K562 (cell line): ENCODE measurements at regions not wholly inside any gene's neighbourhood (a gene's known extent, or its start where the extent isn't known, plus 50 kb on each side); places are given as distances from the start of the nearest gene placed in this dataset.

Experiments used
- ATAC-seq: fragments of 200-7000 bp; cut with Tn5 transposase; 3 replicates; pipeline ENCODE4 v1.9.1; 2020; ENCODE audit warnings: moderate library complexity
- BruUV-seq: library from RNA; stranded (reverse); fragments of 400-500 nt; replicated peaks from 2 replicates; lab custom pipeline; 2021; lab: Mats Ljungman, UMichigan
- CTCF ChIA-PET: fragments of 300-600 bp; formaldehyde crosslinking; extraction: SDS; loops from one replicate; lab custom pipeline; 2021; ENCODE audit warnings: low intra/inter-chr PET ratio; lab: Yijun Ruan, JAX
- POLR2A ChIA-PET: fragments of 300-600, 350-650 bp; sonication (Branson Sonifier 250); formaldehyde crosslinking; extraction: SDS; loops from one replicate; lab custom pipeline; 2021; ENCODE audit warnings: antibody characterized with exemption, inconsistent platforms; lab: Yijun Ruan, JAX
- DNase-seq, 4 experiments: peaks; one replicate each; pipeline versions ENCODE4 v3.0.0 to v3.0.0-alpha.2; 2011 to 2018; ENCODE audit warnings: low spot score in 3 of 4, mixed read lengths in 3 of 4; ENCODE audit errors: extremely low read depth in 1 of 4
- FAIRE-seq: peaks from 2 replicates; lab custom pipeline; 2011; peaks lifted over from hg19 to GRCh38; lab: Jason Lieb, UNC
- H2AFZ ChIP-seq: 2 replicates; pipeline ENCODE4 v1.6.0; 2011; ENCODE audit warnings: low read depth, low read length, control low read depth, inconsistent platforms
- H3K27ac ChIP-seq: fragments of 200-600 bp; 3 replicates; pipeline ENCODE4 v1.8.0; 2011; ENCODE audit warnings: low read depth, mild to moderate bottlenecking, control low read depth, inconsistent platforms, low read length, moderate library complexity, mixed read lengths; ENCODE audit errors: extremely low read depth
- H3K27me3 ChIP-seq, 2 experiments: fragments of 300-600 bp in 1 of 2; 2 replicates in 1 of 2; 3 replicates in 1 of 2; pipeline versions ENCODE4 v1.6.0 to v1.8.0; 2011; ENCODE audit warnings: inconsistent platforms in 2 of 2, low read length in 2 of 2, mild to moderate bottlenecking in 1 of 2, mixed read lengths in 1 of 2, moderate library complexity in 1 of 2; ENCODE audit not compliant: control insufficient read depth in 2 of 2, insufficient read depth in 2 of 2
- H3K36me3 ChIP-seq: fragments of 300-600 bp; 3 replicates; pipeline ENCODE4 v1.8.0; 2011; ENCODE audit warnings: mild to moderate bottlenecking, low read length, inconsistent platforms; ENCODE audit not compliant: control insufficient read depth, insufficient read depth
- H3K4me1 ChIP-seq, 2 experiments: fragments of 200-600 bp in 1 of 2; replicated peaks in 1 of 2; 2 replicates in 1 of 2; 3 replicates in 1 of 2; pipeline versions ENCODE4 v1.5.1 to v1.8.0; 2011; ENCODE audit warnings: inconsistent platforms in 2 of 2, low read length in 2 of 2, mild to moderate bottlenecking in 1 of 2, mixed read lengths in 1 of 2, moderate library complexity in 1 of 2; ENCODE audit not compliant: control insufficient read depth in 2 of 2, insufficient read depth in 2 of 2
- H3K4me2 ChIP-seq: 2 replicates; pipeline ENCODE4 v1.6.1; 2011; ENCODE audit warnings: low read length, control low read depth, inconsistent platforms, mixed read lengths; ENCODE audit not compliant: insufficient read depth
- H3K4me3 ChIP-seq: fragments of 200-600 bp; sonication (generic), shearing (Covaris generic); 2 replicates; pipeline ENCODE4 v1.5.1; 2016; ENCODE audit warnings: control low read depth, inconsistent platforms
- H3K79me2 ChIP-seq: fragments of 200-600 bp; 3 replicates; pipeline ENCODE4 v1.8.0; 2011; ENCODE audit warnings: low read length, inconsistent platforms; ENCODE audit not compliant: control insufficient read depth, insufficient read depth
- H3K9ac ChIP-seq, 2 experiments: 2 replicates each; pipeline versions ENCODE4 v1.6.0 to v1.6.1; 2011; ENCODE audit warnings: low read depth in 2 of 2, low read length in 2 of 2, control low read depth in 1 of 2, inconsistent platforms in 1 of 2, mild to moderate bottlenecking in 1 of 2, mixed read lengths in 1 of 2; ENCODE audit not compliant: insufficient read depth in 1 of 2
- H3K9me1 ChIP-seq: one replicate; pipeline ENCODE4 v1.6.0; 2011; ENCODE audit warnings: inconsistent platforms, mild to moderate bottlenecking, low read length, moderate library complexity; ENCODE audit not compliant: control insufficient read depth, insufficient read depth
- H3K9me3 ChIP-seq: replicated peaks from 2 replicates; pipeline ENCODE4 v1.5.1; 2011; ENCODE audit warnings: low read depth, low read length, inconsistent platforms; ENCODE audit not compliant: control insufficient read depth, insufficient read depth
- H4K20me1 ChIP-seq: replicated peaks from 2 replicates; pipeline ENCODE4 v1.6.1; 2011; ENCODE audit warnings: low read length, inconsistent platforms, mixed read lengths; ENCODE audit not compliant: control insufficient read depth, insufficient read depth
- ARHGAP35 ChIP-seq: fragments of 450-650 bp; IDR thresholded peaks from 2 replicates; pipeline ENCODE4 v1.6.1; 2018; ENCODE audit not compliant: partially characterized antibody
- CAMTA2 ChIP-seq: fragments of 250-450 bp; sonication (Bioruptor Pico); conservative IDR thresholded peaks from 2 replicates; pipeline ENCODE4 v1.5.1; 2022
- CCNT2 ChIP-seq: IDR thresholded peaks from 2 replicates; pipeline ENCODE4 v1.6.1; 2011; ENCODE audit warnings: borderline replicate concordance, low read depth, mild to moderate bottlenecking, moderate library complexity, mixed read lengths, low read length; ENCODE audit not compliant: insufficient read length; ENCODE audit errors: extremely low read depth
- DDX20 ChIP-seq: fragments of 450-650 bp; IDR thresholded peaks from 2 replicates; pipeline ENCODE4 v1.6.1; 2016; ENCODE audit warnings: missing genetic modification characterization, low read depth, mild to moderate bottlenecking, missing compliant biosample characterization, moderate library complexity
- ELF2 ChIP-seq: fragments of 250-450 bp; sonication (Bioruptor Pico); IDR thresholded peaks from 2 replicates; pipeline ENCODE4 v1.5.0; 2021; ENCODE audit warnings: mild to moderate bottlenecking
- HNRNPUL1 ChIP-seq: fragments of 200-400 bp; formaldehyde crosslinking; IDR thresholded peaks from 2 replicates; pipeline ENCODE4 v1.6.1; 2017; ENCODE audit warnings: low read length
- KDM2B ChIP-seq: fragments of 250-450 bp; sonication (Bioruptor Pico); IDR thresholded peaks from 2 replicates; pipeline ENCODE4 v1.8.0; 2021; ENCODE audit warnings: mild to moderate bottlenecking, moderate library complexity
- ZNF143 ChIP-seq: sonication (generic); formaldehyde crosslinking; IDR thresholded peaks from 2 replicates; pipeline ENCODE4 v1.9.0; 2022; ENCODE audit warnings: mild to moderate bottlenecking, missing genetic modification reagents
- ZNF217 ChIP-seq: sonication (generic); formaldehyde crosslinking; IDR thresholded peaks from 2 replicates; pipeline ENCODE4 v1.8.0; 2022; ENCODE audit warnings: mild to moderate bottlenecking, missing genetic modification reagents
- ZNF445 ChIP-seq: fragments of 250-450 bp; sonication (Bioruptor Pico); IDR thresholded peaks from 2 replicates; pipeline ENCODE4 v1.4.0; 2020; ENCODE audit warnings: low read depth, mild to moderate bottlenecking, moderate library complexity
- ZNF644 ChIP-seq: fragments of 200-800 bp; sonication (Bioruptor generic); IDR thresholded peaks from 2 replicates; pipeline ENCODE4 v1.6.1; 2016; ENCODE audit warnings: low read depth, missing genetic modification characterization, missing compliant biosample characterization
- ZNF79 ChIP-seq: fragments of 250-450 bp; sonication (Bioruptor Pico); IDR thresholded peaks from 2 replicates; pipeline ENCODE4 v1.4.0; 2020; ENCODE audit warnings: low read depth, mild to moderate bottlenecking, moderate library complexity
- WGBS: fragments of 100-300 bp; shearing (Covaris generic); methylation state at CpG from one replicate; pipeline ENCODE4 v1.1.6; 2016; ENCODE audit warnings: low coverage, mixed read lengths; ENCODE audit not compliant: insufficient coverage; ENCODE audit errors: missing lambda C conversion rate; 5-methylcytosine and 5-hydroxymethylcytosine counted together
- in situ Hi-C: fragments of 300-500 bp; cut with MboI; formaldehyde crosslinking; loops from 4 replicates; pipeline ENCODE4 v1.15.0; 2018; ENCODE audit warnings: inconsistent platforms, mixed read lengths
- intact Hi-C: fragments of 100-400 bp; cut with micrococcal nuclease; formaldehyde crosslinking; loops from 2 replicates; pipeline ENCODE4 v1.14.2; 2022
- TF ChIP-seq, protein P1 (sequence below): fragments of 250-450 bp; sonication (Bioruptor Pico); IDR thresholded peaks from 2 replicates; pipeline ENCODE4 v1.8.0; 2021; ENCODE audit warnings: moderate library complexity, mild to moderate bottlenecking, inconsistent platforms
- TF ChIP-seq, protein P2 (sequence below), 2 experiments: fragments of 450-650 bp in 1 of 2; sonication (generic) in 1 of 2; formaldehyde crosslinking in 1 of 2; IDR thresholded peaks; 2 replicates each; pipeline versions ENCODE4 v1.7.1 to v1.9.0; 2016 to 2022; ENCODE audit warnings: inconsistent platforms in 1 of 2, mild to moderate bottlenecking in 1 of 2, missing genetic modification reagents in 1 of 2

DNA sequence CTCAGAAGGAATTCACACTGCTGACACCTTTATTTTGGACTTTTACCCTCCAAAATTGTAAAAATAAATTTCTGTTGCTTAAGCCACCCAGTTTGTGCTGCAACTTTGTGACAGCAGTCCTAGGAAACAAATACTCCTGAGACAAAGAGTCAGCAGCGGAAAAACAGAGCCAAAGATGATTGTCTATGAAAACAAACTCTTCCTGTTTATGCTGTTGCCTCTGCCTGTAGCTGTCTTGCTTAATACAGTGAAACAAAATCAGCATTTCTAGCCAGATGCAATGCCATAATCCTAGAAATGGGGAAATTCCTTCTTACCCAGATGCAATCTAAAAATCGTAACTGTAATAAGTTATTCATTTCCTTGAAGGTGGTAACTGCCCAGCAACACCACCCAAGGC lies 387.5 kb upstream of the ATP11B start:
- H3K4me1 ChIP-seq: no peaks in the 10 kb centered on the region
- no peaks in the 10 kb centered on the region for H3K27me3 ChIP-seq
- H3K36me3 ChIP-seq: no peaks in the 10 kb centered on the region
- H3K9me3 ChIP-seq: no peaks in the 10 kb centered on the region
- intact Hi-C loops (no loop called here), in situ Hi-C loops (no loop called here)
- ChIA-PET POLR2A (no interaction called here), CTCF (no interaction called here)
- H3K79me2 ChIP-seq: no peaks in the 10 kb centered on the region
- no peak for ATAC-seq
- peak overlapping the region; percentile 22; the same call in 1 of the 2 replicates for H2AFZ ChIP-seq
- H3K27ac ChIP-seq: no peak overlapping the region
- DNase-seq: no peak
- no peak overlapping the region for H3K9ac ChIP-seq
- H3K4me3 ChIP-seq: no peak overlapping the region
- BruUV-seq: no TSS peak
- WGBS: 10% methylated on average over 2 of the region's 2 CpGs
- no peak overlapping the region for H3K4me2 ChIP-seq
- no peak for FAIRE-seq
- no peaks in the 10 kb centered on the region for H4K20me1 ChIP-seq
- no peaks in the 10 kb centered on the region for H3K9me1 ChIP-seq
- TF ChIP-seq KDM2B (CRISPR knock-in tag): no peak
- TF ChIP-seq CCNT2: no peak
- no peak for TF ChIP-seq ARHGAP35
- TF ChIP-seq CAMTA2 (CRISPR knock-in tag): no peak
- TF ChIP-seq, protein P1, sequence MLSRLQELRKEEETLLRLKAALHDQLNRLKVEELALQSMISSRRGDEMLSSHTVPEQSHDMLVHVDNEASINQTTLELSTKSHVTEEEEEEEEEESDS (CRISPR knock-in tag): no peak
- TF ChIP-seq, protein P2, sequence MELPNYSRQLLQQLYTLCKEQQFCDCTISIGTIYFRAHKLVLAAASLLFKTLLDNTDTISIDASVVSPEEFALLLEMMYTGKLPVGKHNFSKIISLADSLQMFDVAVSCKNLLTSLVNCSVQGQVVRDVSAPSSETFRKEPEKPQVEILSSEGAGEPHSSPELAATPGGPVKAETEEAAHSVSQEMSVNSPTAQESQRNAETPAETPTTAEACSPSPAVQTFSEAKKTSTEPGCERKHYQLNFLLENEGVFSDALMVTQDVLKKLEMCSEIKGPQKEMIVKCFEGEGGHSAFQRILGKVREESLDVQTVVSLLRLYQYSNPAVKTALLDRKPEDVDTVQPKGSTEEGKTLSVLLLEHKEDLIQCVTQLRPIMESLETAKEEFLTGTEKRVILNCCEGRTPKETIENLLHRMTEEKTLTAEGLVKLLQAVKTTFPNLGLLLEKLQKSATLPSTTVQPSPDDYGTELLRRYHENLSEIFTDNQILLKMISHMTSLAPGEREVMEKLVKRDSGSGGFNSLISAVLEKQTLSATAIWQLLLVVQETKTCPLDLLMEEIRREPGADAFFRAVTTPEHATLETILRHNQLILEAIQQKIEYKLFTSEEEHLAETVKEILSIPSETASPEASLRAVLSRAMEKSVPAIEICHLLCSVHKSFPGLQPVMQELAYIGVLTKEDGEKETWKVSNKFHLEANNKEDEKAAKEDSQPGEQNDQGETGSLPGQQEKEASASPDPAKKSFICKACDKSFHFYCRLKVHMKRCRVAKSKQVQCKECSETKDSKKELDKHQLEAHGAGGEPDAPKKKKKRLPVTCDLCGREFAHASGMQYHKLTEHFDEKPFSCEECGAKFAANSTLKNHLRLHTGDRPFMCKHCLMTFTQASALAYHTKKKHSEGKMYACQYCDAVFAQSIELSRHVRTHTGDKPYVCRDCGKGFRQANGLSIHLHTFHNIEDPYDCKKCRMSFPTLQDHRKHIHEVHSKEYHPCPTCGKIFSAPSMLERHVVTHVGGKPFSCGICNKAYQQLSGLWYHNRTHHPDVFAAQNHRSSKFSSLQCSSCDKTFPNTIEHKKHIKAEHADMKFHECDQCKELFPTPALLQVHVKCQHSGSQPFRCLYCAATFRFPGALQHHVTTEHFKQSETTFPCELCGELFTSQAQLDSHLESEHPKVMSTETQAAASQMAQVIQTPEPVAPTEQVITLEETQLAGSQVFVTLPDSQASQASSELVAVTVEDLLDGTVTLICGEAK (IDR thresholded peaks at IDR 0.05): no peak
- TF ChIP-seq, protein P2 (CRISPR knock-in tag; IDR thresholded peaks at IDR 0.05): no peak
- TF ChIP-seq HNRNPUL1: no peak
- TF ChIP-seq ZNF644: no peak
- TF ChIP-seq DDX20 (tag): no peak
- no peak for TF ChIP-seq ZNF445
- TF ChIP-seq ZNF143 (CRISPR knock-in tag): no peak
- TF ChIP-seq ZNF217 (CRISPR knock-in tag): no peak
- TF ChIP-seq ELF2 (CRISPR knock-in tag): no peak
- TF ChIP-seq ZNF79 (CRISPR knock-in tag): no peak
